Activated naive CD4-positive, alpha-beta T cell (primary cell): ENCODE measurements at regions not wholly inside any gene's neighbourhood (a gene's known extent, or its start where the extent isn't known, plus 50 kb on each side); places are given as distances from the start of the nearest gene placed in this dataset.
"Not testable (repeated sequence)": the region's sequence is repeated elsewhere in the genome, so short reads cannot be mapped to it uniquely, and the experiment has no call there.

Experiments
- DNase-seq, 4 experiments: peaks; one replicate each; lab custom pipeline; 2025; lab: John Stamatoyannopoulos, UW

GRCh38 chr6:145555084-145555483, 180.2 kb downstream of the EPM2A start:
- DNase-seq = no peak

DNA sequence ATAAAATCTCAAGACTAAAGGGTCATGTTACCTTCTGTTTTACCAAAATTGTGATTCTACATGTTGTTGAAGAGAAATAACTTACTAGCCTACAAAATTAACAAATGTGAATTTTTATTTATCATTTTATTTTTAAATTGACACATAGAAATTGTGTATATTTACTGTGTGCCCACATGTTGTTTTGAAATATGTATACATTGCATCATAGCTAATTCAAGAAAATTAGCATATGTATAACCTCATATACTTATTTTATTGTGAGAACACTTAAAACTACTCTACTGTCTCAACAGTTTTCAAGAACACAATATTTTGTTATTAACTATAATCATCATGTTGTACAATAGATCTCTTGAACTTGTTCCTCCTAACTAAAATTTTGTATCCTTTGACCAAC, 177.8 kb downstream of the EPM2A start:
- DNase-seq = no peak

DNA sequence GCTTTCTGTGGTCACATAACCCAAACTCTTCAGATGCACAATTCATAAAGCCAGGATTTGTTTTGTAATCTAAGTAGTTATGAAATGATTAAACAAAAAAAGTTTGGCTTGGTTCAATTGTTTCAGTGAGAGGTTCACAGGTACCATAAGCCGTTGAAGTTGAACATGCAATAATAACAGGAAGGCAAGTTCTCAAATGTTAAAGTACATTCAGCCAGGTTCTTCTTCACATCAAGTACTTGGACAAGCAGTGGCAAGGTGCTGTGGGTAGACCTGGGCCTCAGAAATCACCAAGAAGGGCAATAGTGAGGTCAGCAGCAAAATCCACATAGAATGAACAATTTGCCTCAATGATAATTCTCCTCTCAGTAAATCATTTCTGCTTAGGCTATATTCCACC, 175.5 kb downstream of the EPM2A start:
- DNase-seq = no peak

GRCh38 chr6:145561095-145562072, 173.9 kb downstream of the EPM2A start:
- DNase-seq = no peak

DNA sequence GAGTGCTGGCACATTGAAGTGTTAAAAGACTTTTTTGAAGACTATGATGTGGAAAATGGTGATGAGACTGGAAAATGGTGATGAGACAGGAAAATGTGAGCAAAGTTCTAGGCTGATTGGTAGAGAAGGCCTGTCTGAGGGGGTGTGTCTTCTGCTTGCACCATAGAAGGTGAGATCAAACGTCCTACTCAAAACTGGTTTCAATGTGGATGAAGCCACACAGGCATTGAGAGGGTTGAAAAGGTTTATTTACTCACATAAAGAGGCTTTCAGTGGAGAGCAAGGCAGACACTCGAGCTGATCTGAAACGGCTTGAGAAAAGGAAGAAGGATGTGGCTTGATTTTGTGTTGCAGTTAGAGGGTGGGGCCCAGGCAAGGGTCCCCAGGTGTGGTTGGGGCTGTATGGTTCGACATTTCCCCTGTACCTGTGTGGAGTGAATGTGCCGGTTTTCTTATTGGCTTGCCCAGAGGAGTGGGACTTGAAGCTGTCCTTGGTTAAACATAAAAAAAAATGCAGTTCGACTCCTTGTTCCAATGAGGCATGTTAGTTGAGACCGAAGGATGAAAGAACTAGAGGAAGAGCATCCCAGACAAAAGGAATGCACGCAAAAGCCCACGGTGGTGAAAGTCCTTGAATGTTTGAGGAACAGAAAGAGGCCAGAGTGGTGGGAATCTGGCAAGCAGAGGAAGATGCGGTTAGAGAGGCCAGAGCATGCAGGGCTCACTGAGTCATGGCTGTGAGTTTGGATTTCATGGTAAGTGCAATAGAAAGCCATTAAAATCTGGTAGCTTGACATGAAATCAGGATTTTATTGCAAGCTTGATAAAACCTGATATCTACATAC, 172.3 kb downstream of the EPM2A start:
- DNase-seq = no peak

- DNase-seq = no peak
Measured at GRCh38 chr6:145564553-145564952, 170.8 kb downstream of the EPM2A start.

- DNase-seq = no peak
Measured at GRCh38 chr6:145567684-145568252, 167.6 kb downstream of the EPM2A start.

DNA sequence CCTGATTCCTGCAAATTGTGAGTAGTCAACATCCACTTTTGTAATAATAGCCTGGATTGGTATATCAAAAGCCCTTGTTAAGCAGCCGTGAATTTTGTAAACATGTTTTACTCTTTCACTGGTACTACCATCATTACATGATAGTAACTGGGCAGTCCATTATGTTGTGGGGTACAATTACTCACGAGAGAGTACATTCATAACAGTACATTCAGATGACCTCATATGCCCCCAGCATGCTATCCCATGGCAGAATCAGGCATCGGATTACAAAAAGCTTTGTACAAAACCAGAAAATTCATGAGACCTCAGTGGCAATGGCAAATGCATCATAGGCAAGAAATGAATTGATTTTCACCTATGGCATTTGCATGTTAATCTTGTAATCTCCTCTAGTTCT, 166.2 kb downstream of the EPM2A start:
- no peak for DNase-seq

DNA sequence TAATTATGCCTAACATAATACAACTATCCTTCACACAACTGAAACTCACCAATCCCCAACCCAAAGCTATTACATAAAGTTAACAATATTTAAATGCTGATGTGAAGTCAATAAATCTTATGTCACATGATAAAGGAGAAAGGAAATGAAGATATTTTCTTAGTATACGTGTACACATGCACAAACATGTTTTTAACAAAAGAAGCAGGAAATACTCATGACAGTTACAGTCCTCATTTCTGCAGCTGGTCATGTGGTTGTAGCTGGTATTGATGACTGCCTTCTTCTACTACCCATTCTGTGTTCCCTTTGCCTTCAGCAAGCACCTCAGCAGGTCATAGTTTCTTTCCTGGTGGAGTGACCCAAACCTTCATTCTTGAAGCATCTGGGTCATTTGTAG, 165.0 kb downstream of the EPM2A start:
- DNase-seq = not testable (repeated sequence)

GRCh38 chr6:145574269-145574668, 161.1 kb downstream of the EPM2A start:
- DNase-seq = not testable (repeated sequence)
